ENCODE measurements at regions not wholly inside any gene's neighbourhood (a gene's known extent, or its start where the extent isn't known, plus 50 kb on each side); places are given as distances from the start of the nearest gene placed in this dataset.

DNA sequence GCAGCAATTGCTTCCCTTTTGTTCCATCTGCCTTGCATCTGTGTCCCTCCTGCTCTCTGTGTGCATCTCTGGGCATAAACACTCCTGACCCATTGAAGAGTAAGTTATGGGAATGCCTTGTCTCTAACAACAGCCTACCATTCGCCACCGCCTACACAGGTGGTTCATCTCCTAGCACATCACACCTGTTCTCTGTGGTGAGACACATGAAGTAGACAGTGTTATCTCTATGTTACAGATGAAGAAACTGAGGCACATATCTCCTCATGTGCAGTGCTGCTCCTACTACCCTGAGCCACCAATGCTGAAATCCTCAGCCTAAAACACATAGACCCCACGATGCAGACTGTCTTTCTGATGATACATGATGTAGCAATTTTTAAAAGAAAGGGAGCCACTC, 77.6 kb downstream of the PITPNM2 start:
- no peak for DNase-seq
- intact Hi-C loops (cut with micrococcal nuclease) = loop anchor here (10.0 kb wide), 2 partner anchors 198 to 642 kb away; partner anchors contain the start of gene ATP6V0A2
- Mint-ChIP-seq H3K9me3 (no peaks in the 10 kb centered on the region), H3K27me3 (no peaks in the 10 kb centered on the region), H3K36me3 (ENCODE audit: low read depth) (no peaks in the 10 kb centered on the region), H3K4me3 (no peak overlapping the region), H3K4me1 (peaks cover 45% of the 10 kb centered on the region), H3K27ac (no peak overlapping the region)

DNA sequence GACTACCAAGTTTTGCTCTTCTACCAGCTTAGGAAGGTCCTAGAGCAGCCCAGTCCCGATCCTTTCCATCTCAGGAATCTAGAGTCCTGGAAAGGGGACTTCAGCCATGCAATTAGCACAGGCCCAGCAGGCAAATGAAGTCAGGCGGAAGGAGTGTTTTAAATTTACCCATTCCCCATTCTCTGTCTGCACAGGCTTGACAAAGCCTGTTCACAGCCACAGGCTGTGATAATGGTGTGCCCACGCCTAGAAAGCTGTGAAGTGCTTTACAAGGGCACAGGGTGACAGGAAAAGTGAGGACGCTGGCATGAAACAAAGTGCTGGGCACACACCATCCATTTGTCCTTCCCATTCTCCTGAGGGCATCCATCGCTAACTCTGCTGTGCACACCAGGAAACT, 79.0 kb downstream of the PITPNM2 start:
- Mint-ChIP-seq H3K36me3 (ENCODE audit: low read depth) (no peaks in the 10 kb centered on the region), H3K4me3 (no peak overlapping the region), H3K4me1 (peaks cover 38% of the 10 kb centered on the region), H3K27me3 (no peaks in the 10 kb centered on the region), H3K9me3 (no peaks in the 10 kb centered on the region), H3K27ac (no peak overlapping the region)
- intact Hi-C loops (cut with micrococcal nuclease) = loop anchor here (10.0 kb wide), 2 partner anchors 197 to 643 kb away; partner anchors contain the start of gene ATP6V0A2
- no peak for DNase-seq

DNA sequence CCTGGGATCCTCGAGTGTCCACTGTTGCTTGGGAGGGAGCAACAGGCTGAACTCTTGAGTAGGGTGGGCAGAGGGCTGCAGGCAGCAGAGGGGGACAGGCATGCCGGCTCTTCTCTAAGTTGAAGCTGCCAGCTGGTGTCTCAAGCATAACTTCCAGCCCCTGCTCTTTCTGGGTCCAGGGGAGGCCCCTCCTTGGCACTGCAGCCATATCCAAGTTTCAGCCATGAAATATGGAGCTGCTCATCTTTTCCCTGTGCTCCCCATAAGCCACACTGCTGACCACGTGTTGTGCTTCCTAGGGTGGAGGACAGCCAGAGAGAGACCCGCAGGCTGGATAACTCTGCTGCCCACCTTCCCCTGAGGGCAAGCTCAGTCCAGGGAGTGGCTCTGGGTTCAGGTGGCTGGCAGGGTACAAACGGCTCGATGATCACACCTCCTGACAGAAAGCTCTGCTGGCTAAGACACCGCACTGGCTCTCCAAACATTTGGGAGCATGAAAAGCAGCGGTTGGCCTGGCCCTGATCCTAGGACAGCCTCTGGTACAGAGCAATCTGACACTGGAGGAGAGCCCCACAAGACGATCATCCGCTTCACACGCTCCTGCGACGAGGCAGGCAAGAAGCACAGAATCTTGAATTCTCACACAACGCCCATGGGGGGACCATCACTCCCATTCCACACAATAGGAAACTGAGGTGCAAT, 79.6 kb downstream of the PITPNM2 start:
- intact Hi-C loops (cut with micrococcal nuclease) = loop anchor here (10.0 kb wide), 2 partner anchors 196 to 644 kb away; partner anchors contain the start of gene ATP6V0A2
- no peak overlapping the region for H3K27ac Mint-ChIP-seq
- H3K27me3 Mint-ChIP-seq = no peaks in the 10 kb centered on the region
- H3K9me3 Mint-ChIP-seq = no peaks in the 10 kb centered on the region
- no peak for DNase-seq
- H3K4me3 Mint-ChIP-seq = no peak overlapping the region
- peaks cover 33% of the 10 kb centered on the region for H3K4me1 Mint-ChIP-seq
- H3K36me3 Mint-ChIP-seq (ENCODE audit: low read depth) = no peaks in the 10 kb centered on the region

DNA sequence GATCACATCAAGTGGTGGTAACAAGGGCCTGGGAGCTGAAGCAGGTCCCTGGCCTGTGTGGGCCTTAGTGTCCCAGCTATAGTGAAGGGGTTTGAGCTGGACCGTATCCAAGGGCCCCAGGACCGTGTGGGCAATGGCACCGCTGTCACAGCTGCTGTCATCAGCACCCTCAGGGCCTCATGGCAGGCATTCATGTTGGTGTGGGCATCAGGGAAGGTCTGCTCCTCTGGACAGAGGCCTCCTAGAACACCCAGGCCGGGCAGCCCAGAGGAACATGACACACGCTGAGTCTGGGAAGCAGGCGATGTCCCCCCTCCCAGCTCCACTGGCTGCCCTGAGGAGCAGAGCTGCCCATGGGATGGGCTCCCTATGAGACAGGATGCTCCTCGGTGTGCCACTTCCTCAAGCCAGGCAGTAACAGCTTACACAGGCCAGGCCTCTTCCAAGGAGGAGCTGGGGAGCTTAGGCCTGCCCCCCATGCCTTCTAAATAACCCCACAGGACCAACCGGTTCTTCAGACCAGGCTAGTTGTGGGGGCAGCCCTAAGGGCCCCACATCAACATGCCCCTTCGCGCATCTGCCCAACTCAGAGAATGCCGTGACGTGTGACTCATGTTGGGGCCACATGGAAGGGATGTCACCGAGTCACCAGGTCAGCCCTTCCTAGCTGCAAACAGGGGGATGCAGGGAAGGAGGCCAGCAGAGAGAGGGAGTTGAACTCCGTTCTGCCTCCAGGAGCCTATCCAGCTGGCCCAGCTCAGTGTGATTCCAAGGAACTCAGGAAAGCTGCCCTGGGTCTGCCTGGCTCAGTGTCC, 80.4 kb downstream of the PITPNM2 start:
- intact Hi-C loops (cut with micrococcal nuclease) = loop anchor here (10.0 kb wide), 2 partner anchors 196 to 644 kb away; partner anchors contain the start of gene ATP6V0A2
- DNase-seq = no peak
- H3K36me3 Mint-ChIP-seq (ENCODE audit: low read depth) = no peaks in the 10 kb centered on the region
- H3K27me3 Mint-ChIP-seq = no peaks in the 10 kb centered on the region
- no peaks in the 10 kb centered on the region for H3K9me3 Mint-ChIP-seq
- no peak overlapping the region for H3K4me3 Mint-ChIP-seq
- H3K4me1 Mint-ChIP-seq = peaks cover 33% of the 10 kb centered on the region
- no peak overlapping the region for H3K27ac Mint-ChIP-seq

DNA sequence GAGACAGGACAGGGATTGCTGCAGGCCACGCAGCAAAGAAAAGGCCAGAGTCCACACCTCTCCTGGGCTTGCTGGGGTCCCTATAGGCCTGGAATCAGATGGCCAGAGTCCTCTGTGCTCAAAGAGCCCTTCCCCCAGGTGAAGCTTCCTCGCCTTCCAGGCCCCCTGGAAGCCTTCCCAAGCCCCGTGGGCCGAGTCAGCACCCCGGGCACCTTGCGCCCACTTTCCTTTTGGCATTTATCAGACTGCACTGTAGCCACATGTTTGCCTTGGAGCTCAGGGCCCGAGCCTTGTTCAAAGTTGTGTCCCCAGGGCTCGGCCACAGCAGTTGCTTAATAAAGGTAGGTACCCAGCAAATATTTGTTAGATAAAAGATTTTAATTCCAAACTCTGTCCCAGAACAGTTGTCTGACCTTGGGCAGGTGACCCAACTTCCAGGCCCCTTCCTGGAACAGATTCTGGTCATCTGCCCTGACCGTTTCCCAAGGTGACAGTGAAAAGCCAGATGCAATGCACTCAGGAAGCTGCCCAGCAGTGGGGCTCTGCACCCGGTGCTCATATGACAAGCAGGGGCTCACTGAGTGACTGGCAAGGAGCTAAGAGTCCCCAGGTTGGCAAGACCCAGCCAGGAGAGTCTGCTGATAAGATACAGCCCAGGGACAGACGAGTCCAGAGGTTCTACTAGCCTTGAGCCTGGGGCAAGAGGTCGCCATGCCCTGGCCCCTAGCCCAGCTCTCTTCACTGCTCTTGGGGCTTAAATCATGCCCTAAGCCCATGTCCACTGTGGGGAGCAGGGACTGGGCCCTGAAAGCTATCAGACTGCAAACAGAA, 81.2 kb downstream of the PITPNM2 start:
- no peak overlapping the region for H3K4me3 Mint-ChIP-seq
- H3K4me1 Mint-ChIP-seq = peaks cover 29% of the 10 kb centered on the region
- no peaks in the 10 kb centered on the region for H3K9me3 Mint-ChIP-seq
- H3K27ac Mint-ChIP-seq = no peak overlapping the region
- DNase-seq = no peak
- no peaks in the 10 kb centered on the region for H3K27me3 Mint-ChIP-seq
- intact Hi-C loops (cut with micrococcal nuclease) = loop anchor here (10.0 kb wide), 2 partner anchors 195 to 645 kb away; partner anchors contain the start of gene ATP6V0A2
- no peaks in the 10 kb centered on the region for H3K36me3 Mint-ChIP-seq (ENCODE audit: low read depth)

DNA sequence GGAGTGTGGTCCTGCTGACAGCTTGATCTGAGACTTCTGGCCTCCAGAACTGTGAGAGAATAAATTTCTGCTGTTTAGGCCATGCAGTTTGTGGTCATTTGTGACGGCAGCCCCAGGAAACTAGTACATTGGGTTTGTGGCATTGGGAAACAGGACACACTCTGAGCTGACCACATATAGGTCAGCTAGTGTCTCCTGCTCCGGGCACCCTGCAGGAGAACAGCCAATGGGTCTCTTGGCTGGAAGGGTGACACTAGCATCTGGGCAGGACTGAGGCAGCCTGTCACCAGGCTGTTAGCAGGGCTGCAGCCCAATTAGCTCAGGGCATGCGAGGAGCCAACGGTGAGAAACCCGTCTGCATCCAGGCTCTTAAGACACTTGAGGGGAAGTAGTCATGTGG, 83.2 kb downstream of the PITPNM2 start:
- no peak overlapping the region for H3K27ac Mint-ChIP-seq
- no peaks in the 10 kb centered on the region for H3K27me3 Mint-ChIP-seq
- H3K4me3 Mint-ChIP-seq = no peak overlapping the region
- peaks cover 21% of the 10 kb centered on the region for H3K4me1 Mint-ChIP-seq
- H3K36me3 Mint-ChIP-seq (ENCODE audit: low read depth) = no peaks in the 10 kb centered on the region
- intact Hi-C loops (cut with micrococcal nuclease) = no loop called here
- DNase-seq = no peak
- no peaks in the 10 kb centered on the region for H3K9me3 Mint-ChIP-seq

DNA sequence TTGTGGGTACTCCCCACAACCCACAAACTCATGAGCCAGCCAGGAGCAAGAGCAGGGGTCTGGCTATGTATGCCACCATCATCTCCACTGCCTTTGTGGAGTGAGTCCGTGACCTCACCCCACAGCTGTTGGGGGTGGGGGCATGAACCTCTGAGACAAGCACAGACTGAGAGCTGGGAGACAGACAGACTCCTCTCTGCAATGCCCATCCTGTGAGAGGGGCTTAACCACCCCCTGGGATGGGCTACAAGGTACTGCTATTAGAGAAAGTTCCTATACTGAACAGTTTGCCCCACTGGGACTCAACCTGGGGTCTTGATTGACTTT, 84.5 kb downstream of the PITPNM2 start:
- H3K4me1 Mint-ChIP-seq = peaks cover 28% of the 10 kb centered on the region

DNA sequence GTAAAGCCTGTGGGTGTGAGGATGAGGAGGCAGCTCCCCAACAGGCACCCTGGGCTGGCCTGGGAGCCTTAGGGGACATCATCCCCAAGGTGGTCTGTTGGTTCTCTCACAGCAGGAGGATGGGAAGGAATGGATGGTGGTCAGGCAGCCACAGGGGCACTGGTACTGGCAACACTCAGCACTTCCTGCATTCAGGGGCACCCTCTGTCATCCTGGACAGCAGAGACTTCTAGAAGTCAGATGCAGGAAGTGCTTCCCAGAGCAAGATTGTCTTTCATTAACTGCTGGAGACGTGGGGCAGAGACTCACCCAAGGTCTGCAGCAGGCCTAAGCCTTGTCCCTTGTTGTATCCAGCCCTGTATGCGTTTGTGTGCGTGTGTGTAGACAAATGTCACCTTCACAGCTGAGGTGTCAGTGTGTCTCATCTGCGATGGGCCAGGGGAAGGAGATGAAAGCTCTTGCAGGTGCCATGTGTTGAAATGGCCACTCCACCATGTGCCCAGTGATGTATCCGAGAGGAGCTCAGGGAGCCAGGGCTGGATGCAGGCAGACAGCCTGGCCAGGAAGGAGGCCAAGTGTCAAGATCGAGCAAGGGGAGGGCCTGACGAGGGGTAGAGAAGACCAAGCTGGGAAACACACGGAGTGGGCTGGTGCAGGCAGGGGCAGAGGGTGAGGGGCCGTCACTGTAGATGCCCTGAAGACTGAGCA, 85.1 kb downstream of the PITPNM2 start:
- intact Hi-C loops (cut with micrococcal nuclease) = no loop called here
- DNase-seq = no peak
- Mint-ChIP-seq H3K4me1 (peaks cover 29% of the 10 kb centered on the region), H3K4me3 (no peak overlapping the region), H3K9me3 (no peaks in the 10 kb centered on the region), H3K27me3 (no peaks in the 10 kb centered on the region), H3K36me3 (ENCODE audit: low read depth) (no peaks in the 10 kb centered on the region), H3K27ac (peak overlapping the region; percentile 59)

More for the DNA sequence above, 84.5 kb downstream of the PITPNM2 start:
- H3K4me3 Mint-ChIP-seq = no peak overlapping the region
- no peaks in the 10 kb centered on the region for H3K36me3 Mint-ChIP-seq (ENCODE audit: low read depth)
- intact Hi-C loops (cut with micrococcal nuclease) = no loop called here
- no peaks in the 10 kb centered on the region for H3K27me3 Mint-ChIP-seq
- no peak overlapping the region for H3K27ac Mint-ChIP-seq
- DNase-seq = no peak
- no peaks in the 10 kb centered on the region for H3K9me3 Mint-ChIP-seq

DNA sequence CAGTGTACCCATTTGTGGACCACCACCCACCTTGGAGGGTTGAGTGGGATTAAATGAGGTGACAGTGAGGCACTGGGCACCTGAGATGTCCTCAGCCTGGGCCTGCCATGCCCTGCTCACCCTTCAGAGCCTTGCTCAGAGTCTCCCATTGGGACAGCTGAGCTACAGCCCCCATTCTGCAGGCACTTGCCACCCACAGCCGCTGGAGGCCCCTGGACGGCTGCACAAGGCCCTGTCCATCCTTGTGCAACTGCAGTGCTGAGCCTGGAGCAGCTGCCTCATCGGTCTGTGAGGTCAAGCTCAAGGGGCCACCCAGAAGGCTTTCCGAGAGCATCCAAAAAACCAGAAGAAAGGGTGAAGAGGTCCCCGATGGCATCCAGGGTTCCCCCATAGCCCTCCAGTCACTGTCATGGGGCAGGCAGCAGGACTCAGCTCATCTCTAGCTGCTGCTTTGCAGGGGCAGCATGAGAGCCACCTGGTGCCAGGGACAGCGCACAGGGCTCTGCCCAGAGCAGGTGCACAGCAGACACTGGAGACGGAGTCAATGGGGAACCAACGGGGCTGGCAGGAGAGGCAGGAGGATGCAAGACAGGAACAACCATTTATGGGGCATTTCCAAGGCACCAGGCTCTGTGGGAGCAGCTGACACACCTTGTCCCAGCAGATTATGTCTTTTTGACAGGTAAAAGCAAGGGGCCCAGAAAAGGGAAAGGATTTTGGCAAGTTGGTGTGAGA, 84.6 kb downstream of the ARL6IP4 start:
- Mint-ChIP-seq H3K27ac (peak overlapping the region; percentile 59), H3K4me1 (peaks cover 26% of the 10 kb centered on the region), H3K27me3 (no peaks in the 10 kb centered on the region), H3K9me3 (no peaks in the 10 kb centered on the region), H3K4me3 (no peak overlapping the region), H3K36me3 (ENCODE audit: low read depth) (no peaks in the 10 kb centered on the region)
- intact Hi-C loops (cut with micrococcal nuclease) = no loop called here
- no peak for DNase-seq

DNA sequence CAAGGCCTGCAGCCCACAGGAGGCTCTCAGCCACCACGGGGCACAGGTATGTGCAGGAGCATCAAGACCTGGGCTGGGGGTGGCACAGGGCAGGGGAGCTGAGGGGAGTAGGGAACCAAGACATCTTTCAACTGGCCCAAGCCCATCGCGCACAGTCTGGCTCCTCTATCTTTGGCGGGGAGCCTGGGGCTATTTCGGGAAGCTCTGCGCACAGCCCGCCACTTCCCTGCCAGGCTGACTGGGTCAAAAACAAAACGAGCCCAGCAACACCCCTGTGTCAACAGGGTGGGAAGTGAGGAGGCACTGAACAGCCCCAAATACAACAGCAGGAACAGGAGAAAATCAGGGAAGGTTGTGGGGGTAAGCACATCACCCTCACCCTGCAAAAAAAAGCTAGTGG, 83.9 kb downstream of the ARL6IP4 start:
- Mint-ChIP-seq H3K27me3 (no peaks in the 10 kb centered on the region), H3K27ac (no peak overlapping the region), H3K36me3 (ENCODE audit: low read depth) (no peaks in the 10 kb centered on the region), H3K9me3 (no peaks in the 10 kb centered on the region), H3K4me1 (peaks cover 26% of the 10 kb centered on the region), H3K4me3 (no peak overlapping the region)
- DNase-seq = no peak
- intact Hi-C loops (cut with micrococcal nuclease) = no loop called here

DNA sequence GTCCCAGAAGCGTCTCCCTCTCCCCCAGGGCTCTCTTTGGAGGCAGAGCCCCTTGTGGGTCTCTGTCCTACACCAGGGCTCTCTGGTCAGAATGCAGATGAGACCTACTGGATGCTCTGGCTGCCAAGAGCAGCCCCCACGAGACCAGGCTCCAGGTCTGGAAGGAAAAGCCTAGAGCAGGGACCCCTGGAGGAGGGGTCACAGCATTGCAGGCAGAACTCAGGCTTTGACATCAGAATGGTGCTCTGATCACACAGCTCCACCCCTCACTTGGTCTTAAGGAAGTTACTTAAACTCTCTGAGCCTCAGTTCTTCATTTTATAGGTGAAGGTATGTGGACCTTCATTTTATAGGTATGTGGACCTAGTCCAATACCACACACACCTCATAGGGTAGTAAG, 83.1 kb downstream of the ARL6IP4 start:
- DNase-seq = peak; percentile 69
- intact Hi-C loops (cut with micrococcal nuclease) = no loop called here
- Mint-ChIP-seq H3K36me3 (ENCODE audit: low read depth) (no peaks in the 10 kb centered on the region), H3K4me3 (no peak overlapping the region), H3K4me1 (peaks cover 26% of the 10 kb centered on the region), H3K9me3 (no peaks in the 10 kb centered on the region), H3K27me3 (no peaks in the 10 kb centered on the region), H3K27ac (no peak overlapping the region)

DNA sequence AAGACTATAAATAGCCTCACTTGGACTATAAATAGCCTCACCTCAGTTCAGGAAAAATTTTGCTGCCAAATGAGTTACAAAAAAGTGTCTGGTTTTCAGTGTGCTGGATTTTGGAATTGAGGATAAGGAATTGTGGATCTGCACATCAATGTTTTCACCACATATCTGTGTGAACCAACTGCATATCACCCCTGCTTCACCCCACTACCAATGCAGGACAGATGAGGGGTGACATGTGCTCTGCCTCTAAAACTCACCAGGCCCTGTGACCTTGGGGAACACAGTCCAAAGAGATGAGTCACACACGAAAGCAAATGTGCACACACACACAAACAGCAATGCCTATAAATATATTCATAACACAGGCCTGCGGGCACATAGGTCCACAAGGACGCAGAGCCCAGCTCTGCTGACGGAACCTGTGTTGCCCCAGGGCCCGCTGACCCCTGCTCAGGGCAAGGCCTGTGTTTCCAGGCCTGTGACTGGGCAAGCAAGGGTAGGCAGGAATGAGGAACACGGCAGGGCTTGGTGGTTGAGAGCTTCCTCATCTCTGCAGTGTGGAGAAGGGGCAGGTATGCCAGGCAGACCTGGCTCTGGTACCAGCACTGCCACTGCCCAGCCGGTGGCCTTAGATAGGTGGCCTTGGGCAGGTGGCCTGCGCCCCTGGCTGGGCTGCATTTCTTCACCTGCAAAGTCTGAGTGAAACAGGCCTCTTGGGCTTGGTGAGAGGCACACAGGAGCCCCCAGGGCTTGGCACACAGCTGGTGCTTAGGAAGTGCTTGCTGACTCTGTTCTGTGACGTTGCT, 82.4 kb downstream of the ARL6IP4 start:
- no peaks in the 10 kb centered on the region for H3K36me3 Mint-ChIP-seq (ENCODE audit: low read depth)
- H3K9me3 Mint-ChIP-seq = no peaks in the 10 kb centered on the region
- peak overlapping the region; percentile 23 for H3K27ac Mint-ChIP-seq
- no peak for DNase-seq
- peaks cover 26% of the 10 kb centered on the region for H3K4me1 Mint-ChIP-seq
- H3K4me3 Mint-ChIP-seq = no peak overlapping the region
- intact Hi-C loops (cut with micrococcal nuclease) = no loop called here
- H3K27me3 Mint-ChIP-seq = no peaks in the 10 kb centered on the region

Data from activated CD4-positive, alpha-beta T cell treated with anti-CD3 and anti-CD28 coated beads, Interleukin-2, amount 10 ng/mL, durations not matched to agents 24 days and 14 days (primary cell).